UCSD-AML1 (cell line): ENCODE measurements at regions not wholly inside any gene's neighbourhood (a gene's known extent, or its start where the extent isn't known, plus 50 kb on each side); places are given as distances from the start of the nearest gene placed in this dataset.

Experiments used
- DNase-seq: peaks from one replicate; lab custom pipeline; 2025; ENCODE audit not compliant: unreplicated experiment; lab: John Stamatoyannopoulos, UW

DNA sequence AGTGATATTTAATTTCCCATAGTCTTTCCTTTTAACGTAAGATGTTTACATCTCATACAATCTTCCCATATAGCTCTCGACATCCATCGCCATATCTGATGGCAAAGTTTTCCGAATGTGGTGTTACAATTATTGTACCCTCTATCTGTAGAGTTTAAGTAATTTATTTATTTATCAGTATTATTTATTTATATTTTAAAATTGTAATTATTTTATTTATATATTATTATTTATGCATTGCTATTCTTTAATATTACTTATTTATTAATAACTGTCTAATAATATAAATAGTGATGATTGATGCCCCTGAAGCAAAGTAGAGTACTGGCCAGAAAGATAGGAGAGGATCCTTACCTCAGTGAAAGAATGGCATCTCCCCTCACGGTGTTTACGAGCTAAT is 812.9 kb downstream of the VGLL3 start:
- no peak for DNase-seq

DNA sequence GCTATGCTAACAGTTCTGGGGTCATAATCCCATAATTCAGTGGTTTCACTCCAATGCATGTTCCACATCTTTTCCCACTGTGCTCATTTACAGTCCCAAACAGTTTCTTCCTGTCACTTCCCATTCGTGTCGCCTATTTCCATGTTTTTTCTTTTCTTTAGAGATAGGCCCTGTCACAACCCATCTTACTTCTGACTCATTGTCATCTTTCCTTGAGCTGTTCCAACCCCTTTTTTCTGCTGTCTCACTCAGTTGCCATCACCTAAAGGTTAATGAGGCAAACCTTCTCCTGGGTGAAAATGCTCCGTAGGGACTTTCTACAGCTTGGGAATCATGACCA is 814.5 kb downstream of the VGLL3 start:
- no peak for DNase-seq

DNA sequence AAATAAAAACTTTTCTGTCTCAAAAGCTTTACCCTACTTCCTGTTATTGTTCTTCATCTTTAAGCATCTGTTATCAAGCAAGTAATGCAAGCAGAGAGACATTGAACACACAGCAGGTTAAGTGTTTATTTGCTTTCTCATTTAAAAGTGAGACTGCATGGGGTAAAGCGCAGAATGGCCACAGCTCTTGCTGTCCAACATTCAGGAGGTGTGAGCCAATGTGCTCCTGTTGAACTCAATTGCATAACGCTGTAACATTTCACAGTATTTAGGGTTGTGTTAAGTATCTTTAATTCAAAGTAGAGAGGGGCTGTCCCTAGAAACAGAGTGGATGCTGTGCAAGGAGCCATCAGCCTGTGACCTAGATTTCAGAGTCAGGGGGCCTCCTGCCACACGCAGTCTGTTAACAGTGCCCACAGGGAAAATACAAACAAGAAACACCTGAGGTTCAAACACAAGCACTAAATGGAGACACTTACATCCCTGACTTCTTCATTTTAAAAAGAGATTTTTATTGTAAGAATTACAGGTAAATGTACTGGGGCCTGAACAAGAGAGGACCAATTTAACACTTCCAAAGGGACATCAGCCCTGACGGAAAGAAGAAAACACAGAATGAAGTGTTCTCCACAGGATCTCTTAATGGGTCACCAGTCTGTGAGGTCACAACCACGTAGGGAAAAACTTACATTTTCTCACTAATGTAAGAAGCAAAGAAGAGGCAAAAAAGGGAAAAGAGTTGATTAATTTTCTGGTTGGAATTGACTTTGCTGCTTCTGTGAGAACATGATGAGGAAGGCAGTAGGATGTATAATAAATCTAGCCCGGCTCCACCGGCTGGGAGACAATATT is 815.1 kb downstream of the VGLL3 start:
- no peak for DNase-seq

DNA sequence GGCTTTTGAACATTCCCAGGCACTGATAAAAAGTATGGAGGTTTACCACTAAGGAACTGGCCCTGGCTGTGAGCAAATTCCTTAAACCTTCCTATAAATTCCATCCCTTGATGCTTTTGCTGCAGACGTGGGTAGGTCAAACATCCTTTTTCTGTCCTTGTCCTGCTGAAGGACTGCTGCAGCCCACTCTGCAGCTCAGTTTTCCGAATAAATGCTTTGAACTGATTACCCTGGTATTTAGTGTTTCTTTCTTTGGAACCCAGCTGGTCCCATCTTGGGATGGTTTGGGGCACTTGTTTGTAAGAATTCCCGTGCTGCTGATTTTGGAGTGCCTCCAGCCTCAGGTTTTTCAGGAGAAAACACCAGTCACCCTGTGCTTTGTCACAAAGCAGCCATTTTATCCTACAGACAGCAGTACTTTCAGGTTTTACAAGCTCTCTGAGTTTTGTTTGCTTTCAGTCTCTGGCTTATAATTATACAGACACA is 815.9 kb downstream of the VGLL3 start:
- DNase-seq: no peak

DNA sequence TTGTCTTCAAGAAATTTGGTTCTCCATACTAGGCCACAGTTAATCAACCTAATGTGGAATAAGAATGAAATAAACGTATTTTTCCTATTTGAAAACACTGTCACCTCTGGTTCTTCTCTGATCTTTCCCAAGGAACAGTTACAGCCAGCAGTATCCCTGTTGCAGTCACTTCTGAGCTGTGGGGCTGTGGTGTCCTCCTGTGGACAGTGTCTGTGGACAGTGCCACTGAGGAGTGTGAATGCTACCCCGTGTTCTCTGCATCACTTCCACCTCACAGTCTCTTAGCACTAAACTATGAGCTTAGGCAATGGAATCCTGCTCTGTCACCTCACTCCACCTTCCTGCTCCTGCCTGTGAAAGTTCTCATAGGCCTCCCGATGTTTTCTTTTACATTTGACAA is 817.5 kb downstream of the VGLL3 start:
- DNase-seq: no peak

DNA sequence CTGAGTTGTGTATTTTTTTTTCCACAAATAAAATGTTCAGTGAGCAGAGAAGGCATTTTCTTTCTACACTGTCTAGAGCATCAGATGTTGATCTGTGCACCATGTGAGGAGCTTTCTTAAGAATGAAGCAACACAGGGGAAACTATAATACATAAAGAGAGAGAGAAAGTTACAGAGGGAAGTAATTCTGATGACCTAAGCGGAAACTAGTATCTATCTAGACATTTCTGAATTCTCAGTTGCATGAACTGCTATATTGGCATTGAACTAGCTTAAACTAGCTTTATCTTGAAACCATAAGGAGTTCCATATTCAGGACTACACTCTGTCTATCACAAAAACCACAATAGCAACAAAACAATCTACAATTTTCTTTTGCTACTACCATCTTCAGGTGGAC is 822.4 kb downstream of the VGLL3 start:
- DNase-seq: no peak

DNA sequence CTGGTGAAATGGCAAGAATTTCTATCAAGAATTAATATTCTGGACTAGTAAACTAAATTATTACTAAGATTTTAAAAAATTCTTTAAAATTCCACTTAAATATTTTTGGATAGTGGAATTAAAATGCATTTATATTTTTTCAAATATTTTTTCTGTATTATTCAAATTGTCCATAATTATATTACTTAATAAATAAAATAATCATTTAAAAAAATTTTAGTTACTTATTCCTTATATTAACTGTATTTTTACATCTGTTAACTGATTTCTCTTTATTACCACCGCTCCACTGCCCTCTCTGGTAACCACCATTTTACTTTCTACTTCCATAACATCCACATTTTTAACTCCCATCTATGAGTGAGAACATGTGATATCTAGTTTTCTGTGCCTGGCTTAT is 828.4 kb downstream of the VGLL3 start:
- no peak for DNase-seq

DNA sequence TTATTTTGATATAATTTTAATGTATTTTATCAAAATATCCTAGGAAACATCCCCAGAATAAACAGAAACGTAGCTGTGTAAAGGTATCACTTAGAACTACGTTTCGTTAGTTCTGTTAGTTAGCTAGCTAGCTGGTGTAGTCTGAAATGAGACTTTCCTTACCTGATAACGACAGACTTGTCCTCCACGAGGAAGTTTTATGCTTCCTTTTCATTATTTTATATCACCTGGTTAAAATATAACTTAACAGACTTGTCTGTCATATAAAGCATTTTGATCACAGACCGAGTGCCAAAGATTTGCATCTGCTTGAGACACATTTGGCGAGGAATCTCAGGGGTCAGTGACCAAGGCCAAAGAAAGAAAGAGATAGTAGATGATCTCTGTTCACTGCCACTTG is 829.5 kb downstream of the VGLL3 start:
- DNase-seq: no peak

DNA sequence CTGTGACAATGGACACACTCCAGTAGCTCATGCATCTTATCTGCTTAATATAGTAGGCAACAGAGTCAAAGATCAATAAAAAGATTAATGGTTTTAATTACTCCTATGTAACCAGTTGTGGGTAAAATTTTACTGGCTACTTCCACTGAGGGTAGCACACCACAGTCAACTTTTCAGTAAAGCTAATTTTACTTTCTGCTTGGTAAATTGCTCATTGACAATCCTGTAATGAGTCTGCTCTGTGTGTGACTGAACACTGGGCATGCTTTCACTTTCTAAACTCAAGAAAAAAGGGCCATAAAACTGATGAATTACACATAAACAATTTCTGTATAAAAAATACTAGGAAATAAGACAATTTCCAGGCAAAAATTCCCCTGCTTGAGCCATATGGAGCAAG is 838.3 kb downstream of the VGLL3 start:
- DNase-seq: no peak

DNA sequence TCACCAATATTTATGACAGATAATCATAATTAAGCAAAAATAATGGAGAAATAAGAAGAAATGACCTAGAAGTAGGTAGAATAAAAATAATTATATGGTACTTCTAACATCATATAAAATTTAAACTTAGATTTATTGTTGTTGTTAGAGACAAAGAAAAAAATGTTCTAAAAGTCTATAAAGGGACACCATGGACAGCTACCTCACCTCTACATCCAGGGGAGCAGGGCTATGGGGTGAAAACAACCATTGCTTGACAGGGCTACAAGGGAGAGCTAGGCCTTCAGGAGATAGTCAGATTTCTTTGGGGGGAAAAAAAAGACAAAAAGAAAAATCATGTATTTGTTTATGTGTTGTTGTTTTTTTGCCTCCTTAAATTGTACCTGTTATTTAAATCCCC is 841.9 kb downstream of the VGLL3 start:
- no peak for DNase-seq

DNA sequence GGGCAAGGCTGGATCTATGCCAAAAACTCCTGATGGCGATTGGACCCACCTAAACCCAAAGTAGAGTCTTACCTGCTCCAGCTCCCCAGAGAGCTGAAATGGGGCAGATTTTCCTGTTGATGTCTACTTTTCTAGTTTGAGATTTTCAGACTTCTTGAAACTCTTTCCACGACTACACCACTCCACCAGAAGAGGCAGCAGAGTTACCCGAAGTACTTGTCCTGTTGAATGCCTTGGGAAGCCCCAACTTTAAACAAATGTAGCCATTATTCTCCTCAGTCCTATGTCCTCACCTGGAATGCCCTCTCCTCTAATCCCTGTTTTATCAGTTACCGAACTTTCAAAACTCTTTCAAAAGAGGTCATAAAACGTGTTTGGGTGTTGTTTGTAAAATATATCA is 843.8 kb downstream of the VGLL3 start:
- no peak for DNase-seq

DNA sequence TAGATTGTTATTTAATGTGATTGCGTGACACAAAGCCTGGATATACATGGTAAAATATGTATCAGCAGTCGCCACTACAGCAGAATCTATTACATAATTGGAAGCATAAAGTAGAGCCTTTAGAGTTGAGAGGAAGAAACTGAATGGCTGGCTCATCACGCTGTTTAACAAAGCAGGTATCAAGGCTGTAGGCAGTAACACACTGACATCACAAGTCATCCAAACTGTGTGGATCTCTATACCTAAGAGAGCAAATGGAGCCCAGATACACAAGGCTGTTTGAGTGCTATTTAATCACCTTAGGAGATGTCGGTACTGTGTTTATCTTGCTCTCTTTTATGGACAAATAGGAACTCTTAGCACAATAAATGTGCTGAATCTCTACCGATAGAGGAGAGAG is 864.4 kb downstream of the VGLL3 start:
- no peak for DNase-seq
